ENCODE measurements at regions not wholly inside any gene's neighbourhood (a gene's known extent, or its start where the extent isn't known, plus 50 kb on each side); places are given as distances from the start of the nearest gene placed in this dataset.

GRCh38 chr5:51201024-51201423 is 182.2 kb upstream of the ISL1 start:
- Histone ChIP-seq H3K27me3 (ENCODE audit: control insufficient read depth in 2 of 2, insufficient read depth in 2 of 2, low read length in 2 of 2) (no peaks in the 10 kb centered on the region), H2AFZ (ENCODE audit: low read depth, low read length) (no peak overlapping the region), H3K79me2 (ENCODE audit: control insufficient read depth, insufficient read depth, low read length) (no peaks in the 10 kb centered on the region), H3K4me1 (ENCODE audit: control insufficient read depth, extremely low read depth, insufficient read depth, low read length) (no peaks in the 10 kb centered on the region), H3K4me2 (ENCODE audit: insufficient read depth, low read length) (no peak overlapping the region), H3K9me1 (replicated peaks; ENCODE audit: control insufficient read depth, extremely low read depth, insufficient read depth, low read length) (no peaks in the 10 kb centered on the region), H3K4me3 (replicated peaks in 1 of 3; ENCODE audit: insufficient read depth in 1 of 3, low read depth in 1 of 3, low read length in 3 of 3) (no peak overlapping the region), H3K9ac (replicated peaks; ENCODE audit: extremely low read depth, insufficient read depth, low read length) (no peak overlapping the region), H3K9me3 (replicated peaks; ENCODE audit: control insufficient read depth, insufficient read depth, low read length) (peaks cover 3% of the 10 kb centered on the region), H3K36me3 (ENCODE audit: control insufficient read depth in 2 of 2, extremely low read depth in 1 of 2, insufficient read depth in 2 of 2, low read length in 2 of 2) (no peaks in the 10 kb centered on the region), H3K27ac (ENCODE audit: insufficient read depth, low read depth, low read length) (no peak overlapping the region), H4K20me1 (replicated peaks; ENCODE audit: control insufficient read depth, extremely low read depth, insufficient read depth, low read length) (no peaks in the 10 kb centered on the region)
- TF ChIP-seq FOS (IDR thresholded peaks at IDR 0.05; ENCODE audit: borderline replicate concordance, insufficient read depth, low read length) = no peak
- TF ChIP-seq EZH2 (IDR thresholded peaks at IDR 0.05; ENCODE audit: borderline replicate concordance, low read depth, low read length, severe bottlenecking) = no peak
- no peak for TF ChIP-seq CTCF (IDR thresholded peaks at IDR 0.05; ENCODE audit: extremely low read depth in 1 of 2, insufficient read depth in 1 of 2, low read depth in 1 of 2, low read length in 2 of 2)
- no peak for TF ChIP-seq GATA2 (IDR thresholded peaks at IDR 0.05; ENCODE audit: insufficient read depth, insufficient read length, low read depth, low read length)
- FAIRE-seq (no peak), DNase-seq (ENCODE audit: low read depth, low spot score) (no peak)
- dilution Hi-C loops (cut with MboI; ENCODE audit: extremely low pct_ligation_motif_present, low sequenced_read_pairs) = no loop called here
- no TSS peak for BruUV-seq (replicated peaks)
- ChIA-PET CTCF (no interaction called here), POLR2A (no interaction called here)
- intact Hi-C loops (cut with micrococcal nuclease) = no loop called here

- ChIA-PET CTCF (no interaction called here), POLR2A (no interaction called here)
- H3K79me2 ChIP-seq (ENCODE audit: control insufficient read depth, insufficient read depth, low read length) = no peaks in the 10 kb centered on the region
- BruUV-seq (replicated peaks) = no TSS peak
- TF ChIP-seq GATA2 (IDR thresholded peaks at IDR 0.05; ENCODE audit: insufficient read depth, insufficient read length, low read depth, low read length) (no peak), EZH2 (IDR thresholded peaks at IDR 0.05; ENCODE audit: borderline replicate concordance, low read depth, low read length, severe bottlenecking) (no peak), FOS (IDR thresholded peaks at IDR 0.05; ENCODE audit: borderline replicate concordance, insufficient read depth, low read length) (no peak), CTCF (IDR thresholded peaks at IDR 0.05; ENCODE audit: extremely low read depth in 1 of 2, insufficient read depth in 1 of 2, low read depth in 1 of 2, low read length in 2 of 2) (no peak), MYC (IDR thresholded peaks at IDR 0.05; ENCODE audit: low read depth, low read length) (no peak), POLR2AphosphoS5 (IDR thresholded peaks at IDR 0.05; ENCODE audit: insufficient read depth, low read depth, low read length) (no peak), JUN (IDR thresholded peaks at IDR 0.05; ENCODE audit: borderline replicate concordance, insufficient read depth, insufficient read length, low read depth) (no peak), POLR2A (IDR thresholded peaks at IDR 0.05; ENCODE audit: low read depth, low read length) (no peak), MAX (IDR thresholded peaks at IDR 0.05; ENCODE audit: insufficient read depth, insufficient read length) (no peak)
- DNase-seq (ENCODE audit: low read depth, low spot score) (no peak), FAIRE-seq (no peak)
- dilution Hi-C loops (cut with MboI; ENCODE audit: extremely low pct_ligation_motif_present, low sequenced_read_pairs) = no loop called here
- no peaks in the 10 kb centered on the region for H3K36me3 ChIP-seq (ENCODE audit: control insufficient read depth in 2 of 2, extremely low read depth in 1 of 2, insufficient read depth in 2 of 2, low read length in 2 of 2)
- no peaks in the 10 kb centered on the region for H3K27me3 ChIP-seq (ENCODE audit: control insufficient read depth in 2 of 2, insufficient read depth in 2 of 2, low read length in 2 of 2)
- no peak overlapping the region for H3K9ac ChIP-seq (replicated peaks; ENCODE audit: extremely low read depth, insufficient read depth, low read length)
- no peak overlapping the region for H3K4me2 ChIP-seq (ENCODE audit: insufficient read depth, low read length)
- no peak overlapping the region for H3K4me3 ChIP-seq (replicated peaks in 1 of 3; ENCODE audit: insufficient read depth in 1 of 3, low read depth in 1 of 3, low read length in 3 of 3)
- H3K9me1 ChIP-seq (replicated peaks; ENCODE audit: control insufficient read depth, extremely low read depth, insufficient read depth, low read length) = no peaks in the 10 kb centered on the region
- H3K4me1 ChIP-seq (ENCODE audit: control insufficient read depth, extremely low read depth, insufficient read depth, low read length) = no peaks in the 10 kb centered on the region
- H2AFZ ChIP-seq (ENCODE audit: low read depth, low read length) = no peak overlapping the region
- no peak overlapping the region for H3K27ac ChIP-seq (ENCODE audit: insufficient read depth, low read depth, low read length)
- intact Hi-C loops (cut with micrococcal nuclease) = no loop called here
- H3K9me3 ChIP-seq (replicated peaks; ENCODE audit: control insufficient read depth, insufficient read depth, low read length) = peaks cover 3% of the 10 kb centered on the region
- no peaks in the 10 kb centered on the region for H4K20me1 ChIP-seq (replicated peaks; ENCODE audit: control insufficient read depth, extremely low read depth, insufficient read depth, low read length)
These were observed 181.5 kb upstream of the ISL1 start for GRCh38 chr5:51201708-51202107.

All from endothelial cell of umbilical vein (primary cell).